ENCODE measurements at regions not wholly inside any gene's neighbourhood (a gene's known extent, or its start where the extent isn't known, plus 50 kb on each side); places are given as distances from the start of the nearest gene placed in this dataset.

DNA sequence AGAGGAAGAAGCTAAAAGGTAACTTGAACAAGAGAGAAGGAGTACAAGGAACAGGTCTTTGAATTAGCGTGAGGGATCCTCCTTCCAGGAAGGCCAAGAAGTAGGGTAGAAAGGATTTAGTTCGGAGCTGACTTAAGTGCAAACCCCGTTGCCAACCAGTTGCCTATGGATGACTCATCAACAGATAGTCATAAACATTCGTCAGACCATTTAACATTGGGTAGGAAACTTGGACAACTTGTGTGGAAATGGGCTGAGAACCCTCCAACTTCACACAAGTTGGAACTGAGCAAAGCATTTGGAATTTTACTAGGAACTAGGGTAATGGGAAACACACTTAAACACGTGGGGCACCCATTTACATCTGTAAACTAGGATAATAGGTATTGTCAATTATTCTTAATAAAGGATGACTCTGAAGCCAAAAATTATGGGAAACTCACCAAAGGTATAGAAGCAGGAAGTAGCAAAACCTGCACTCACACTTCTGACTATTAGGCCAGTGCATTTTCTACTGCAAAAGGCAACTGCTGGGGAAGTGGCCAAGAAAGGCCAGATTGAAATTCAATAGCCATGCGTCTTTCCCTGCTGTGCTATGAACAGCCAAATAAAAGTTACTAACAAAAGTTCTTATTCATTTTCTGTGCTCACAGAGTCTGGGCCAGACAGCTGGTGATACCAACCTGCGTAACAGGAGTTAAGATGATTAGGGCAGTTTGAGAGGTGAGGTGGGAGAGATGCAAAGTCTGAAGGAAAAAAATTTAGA is 174.5 kb upstream of the TMC3 start:
- TF ChIP-seq, protein P1, sequence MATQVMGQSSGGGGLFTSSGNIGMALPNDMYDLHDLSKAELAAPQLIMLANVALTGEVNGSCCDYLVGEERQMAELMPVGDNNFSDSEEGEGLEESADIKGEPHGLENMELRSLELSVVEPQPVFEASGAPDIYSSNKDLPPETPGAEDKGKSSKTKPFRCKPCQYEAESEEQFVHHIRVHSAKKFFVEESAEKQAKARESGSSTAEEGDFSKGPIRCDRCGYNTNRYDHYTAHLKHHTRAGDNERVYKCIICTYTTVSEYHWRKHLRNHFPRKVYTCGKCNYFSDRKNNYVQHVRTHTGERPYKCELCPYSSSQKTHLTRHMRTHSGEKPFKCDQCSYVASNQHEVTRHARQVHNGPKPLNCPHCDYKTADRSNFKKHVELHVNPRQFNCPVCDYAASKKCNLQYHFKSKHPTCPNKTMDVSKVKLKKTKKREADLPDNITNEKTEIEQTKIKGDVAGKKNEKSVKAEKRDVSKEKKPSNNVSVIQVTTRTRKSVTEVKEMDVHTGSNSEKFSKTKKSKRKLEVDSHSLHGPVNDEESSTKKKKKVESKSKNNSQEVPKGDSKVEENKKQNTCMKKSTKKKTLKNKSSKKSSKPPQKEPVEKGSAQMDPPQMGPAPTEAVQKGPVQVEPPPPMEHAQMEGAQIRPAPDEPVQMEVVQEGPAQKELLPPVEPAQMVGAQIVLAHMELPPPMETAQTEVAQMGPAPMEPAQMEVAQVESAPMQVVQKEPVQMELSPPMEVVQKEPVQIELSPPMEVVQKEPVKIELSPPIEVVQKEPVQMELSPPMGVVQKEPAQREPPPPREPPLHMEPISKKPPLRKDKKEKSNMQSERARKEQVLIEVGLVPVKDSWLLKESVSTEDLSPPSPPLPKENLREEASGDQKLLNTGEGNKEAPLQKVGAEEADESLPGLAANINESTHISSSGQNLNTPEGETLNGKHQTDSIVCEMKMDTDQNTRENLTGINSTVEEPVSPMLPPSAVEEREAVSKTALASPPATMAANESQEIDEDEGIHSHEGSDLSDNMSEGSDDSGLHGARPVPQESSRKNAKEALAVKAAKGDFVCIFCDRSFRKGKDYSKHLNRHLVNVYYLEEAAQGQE (IDR thresholded peaks at IDR 0.05; ENCODE audit: insufficient read depth in 1 of 2, low read depth in 2 of 2, low read length in 1 of 2): no peak
- no peak for TF ChIP-seq POLR2AphosphoS5 (IDR thresholded peaks at IDR 0.05; ENCODE audit: low read depth, low read length)
- TF ChIP-seq, protein P2, sequence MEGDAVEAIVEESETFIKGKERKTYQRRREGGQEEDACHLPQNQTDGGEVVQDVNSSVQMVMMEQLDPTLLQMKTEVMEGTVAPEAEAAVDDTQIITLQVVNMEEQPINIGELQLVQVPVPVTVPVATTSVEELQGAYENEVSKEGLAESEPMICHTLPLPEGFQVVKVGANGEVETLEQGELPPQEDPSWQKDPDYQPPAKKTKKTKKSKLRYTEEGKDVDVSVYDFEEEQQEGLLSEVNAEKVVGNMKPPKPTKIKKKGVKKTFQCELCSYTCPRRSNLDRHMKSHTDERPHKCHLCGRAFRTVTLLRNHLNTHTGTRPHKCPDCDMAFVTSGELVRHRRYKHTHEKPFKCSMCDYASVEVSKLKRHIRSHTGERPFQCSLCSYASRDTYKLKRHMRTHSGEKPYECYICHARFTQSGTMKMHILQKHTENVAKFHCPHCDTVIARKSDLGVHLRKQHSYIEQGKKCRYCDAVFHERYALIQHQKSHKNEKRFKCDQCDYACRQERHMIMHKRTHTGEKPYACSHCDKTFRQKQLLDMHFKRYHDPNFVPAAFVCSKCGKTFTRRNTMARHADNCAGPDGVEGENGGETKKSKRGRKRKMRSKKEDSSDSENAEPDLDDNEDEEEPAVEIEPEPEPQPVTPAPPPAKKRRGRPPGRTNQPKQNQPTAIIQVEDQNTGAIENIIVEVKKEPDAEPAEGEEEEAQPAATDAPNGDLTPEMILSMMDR (IDR thresholded peaks at IDR 0.05): no peak
